RWPE2 (cell line): ENCODE measurements at regions not wholly inside any gene's neighbourhood (a gene's known extent, or its start where the extent isn't known, plus 50 kb on each side); places are given as distances from the start of the nearest gene placed in this dataset.
"Not testable (repeated sequence)": the region's sequence is repeated elsewhere in the genome, so short reads cannot be mapped to it uniquely, and the experiment has no call there.

Source experiments
- ATAC-seq: fragments of 200-7000 bp; cut with Tn5 transposase; 3 replicates; pipeline ENCODE4 v1.9.1; 2021; ENCODE audit warnings: low read depth
- DNase-seq: peaks from one replicate; pipeline ENCODE4 v3.0.0-alpha.2; 2020; ENCODE audit warnings: low spot score
- H3K27ac ChIP-seq: fragments of 450-650 bp; 2 replicates; pipeline ENCODE4 v1.5.1; 2017; ENCODE audit warnings: mild to moderate bottlenecking; ENCODE audit not compliant: poor library complexity, severe bottlenecking
- H3K27me3 ChIP-seq: fragments of 250-450 bp; sonication (Bioruptor Pico); 2 replicates; pipeline ENCODE4 v1.5.1; 2021; ENCODE audit warnings: mild to moderate bottlenecking, moderate library complexity; ENCODE audit not compliant: insufficient read depth, poor library complexity, severe bottlenecking
- H3K36me3 ChIP-seq: fragments of 250-450 bp; sonication (Bioruptor Pico); 2 replicates; pipeline ENCODE4 v1.5.1; 2020; ENCODE audit warnings: low read depth, mild to moderate bottlenecking, moderate library complexity
- H3K4me1 ChIP-seq: fragments of 250-450 bp; sonication (Bioruptor Pico); 2 replicates; pipeline ENCODE4 v1.5.1; 2021; ENCODE audit warnings: mild to moderate bottlenecking, moderate library complexity; ENCODE audit not compliant: insufficient read depth, poor library complexity, severe bottlenecking
- H3K4me3 ChIP-seq: fragments of 250-450 bp; sonication (Bioruptor Pico); 2 replicates; pipeline ENCODE4 v1.5.1; 2021; ENCODE audit warnings: mild to moderate bottlenecking, moderate library complexity; ENCODE audit not compliant: severe bottlenecking
- H3K9me3 ChIP-seq: fragments of 250-450 bp; sonication (Bioruptor Pico); 2 replicates; pipeline ENCODE4 v1.5.1; 2021; ENCODE audit warnings: mild to moderate bottlenecking, moderate library complexity; ENCODE audit not compliant: severe bottlenecking
- CTCF ChIP-seq: fragments of 450-650 bp; IDR thresholded peaks from one replicate; pipeline ENCODE4 v1.5.1; 2017; ENCODE audit warnings: mild to moderate bottlenecking, moderate library complexity; ENCODE audit not compliant: poor library complexity, severe bottlenecking

- H3K36me3 ChIP-seq: no peaks in the 10 kb centered on the region
- DNase-seq (no peak), ATAC-seq (no peak)
- H3K27me3 ChIP-seq: no peaks in the 10 kb centered on the region
- H3K27ac ChIP-seq: no peak overlapping the region
- no peak overlapping the region for H3K4me3 ChIP-seq
- H3K4me1 ChIP-seq: no peaks in the 10 kb centered on the region
- H3K9me3 ChIP-seq: no peaks in the 10 kb centered on the region
- TF ChIP-seq CTCF: no peak
Measured at GRCh38 chr9:117936185-117937130, 232.3 kb downstream of the TLR4 start.

- TF ChIP-seq CTCF: no peak
- H3K9me3 ChIP-seq: no peaks in the 10 kb centered on the region
- ATAC-seq (no peak), DNase-seq (no peak)
- no peaks in the 10 kb centered on the region for H3K4me1 ChIP-seq
- no peaks in the 10 kb centered on the region for H3K27me3 ChIP-seq
- no peak overlapping the region for H3K27ac ChIP-seq
- no peak overlapping the region for H3K4me3 ChIP-seq
- no peaks in the 10 kb centered on the region for H3K36me3 ChIP-seq
Measured at GRCh38 chr9:117938086-117938485, 233.9 kb downstream of the TLR4 start.

GRCh38 chr9:117938896-117939295 lies 234.7 kb downstream of the TLR4 start:
- H3K27ac ChIP-seq: no peak overlapping the region
- peaks cover 3% of the 10 kb centered on the region for H3K4me1 ChIP-seq
- H3K27me3 ChIP-seq: no peaks in the 10 kb centered on the region
- ATAC-seq: no peak
- H3K4me3 ChIP-seq: no peak overlapping the region
- no peaks in the 10 kb centered on the region for H3K36me3 ChIP-seq
- no peak for TF ChIP-seq CTCF
- H3K9me3 ChIP-seq: no peaks in the 10 kb centered on the region
- no peak for DNase-seq

- H3K36me3 ChIP-seq, H3K4me1 ChIP-seq, H3K4me3 ChIP-seq, H3K27me3 ChIP-seq, ATAC-seq, H3K27ac ChIP-seq, H3K9me3 ChIP-seq, DNase-seq: not testable (repeated sequence)
Measured at GRCh38 chr9:117944750-117945149, 240.5 kb downstream of the TLR4 start.

GRCh38 chr9:117945286-117945685 lies 241.1 kb downstream of the TLR4 start:
- ATAC-seq (no peak), DNase-seq (no peak)
- Histone ChIP-seq H3K4me3 (no peak overlapping the region), H3K27me3 (no peaks in the 10 kb centered on the region), H3K36me3 (no peaks in the 10 kb centered on the region), H3K4me1 (peaks cover 3% of the 10 kb centered on the region), H3K9me3 (no peaks in the 10 kb centered on the region), H3K27ac (no peak overlapping the region)
- TF ChIP-seq CTCF: no peak
